ENCODE measurements at regions not wholly inside any gene's neighbourhood (a gene's known extent, or its start where the extent isn't known, plus 50 kb on each side); places are given as distances from the start of the nearest gene placed in this dataset.

GRCh38 chr10:8700689-8701088 lies 646.2 kb downstream of the GATA3 start:
- Histone ChIP-seq H3K9me1 (ENCODE audit: insufficient read depth, low read length) (no peaks in the 10 kb centered on the region), H3K4me2 (ENCODE audit: low read depth, low read length) (no peak overlapping the region), H3K14ac (replicated peaks; ENCODE audit: low read depth, low read length) (no peak overlapping the region), H3K4me1 (ENCODE audit: control insufficient read depth, insufficient read depth, low read length) (no peaks in the 10 kb centered on the region), H2BK120ac (ENCODE audit: low read depth, low read length) (no peak overlapping the region), H2AFZ (replicated peaks; ENCODE audit: low read length, poor library complexity) (no peak overlapping the region), H3K9ac (ENCODE audit: low read depth, low read length) (no peak overlapping the region), H3K27me3 (ENCODE audit: control insufficient read depth, insufficient read depth, low read length) (no peaks in the 10 kb centered on the region), H3K79me1 (ENCODE audit: low read depth in 1 of 2, low read length in 2 of 2) (no peaks in the 10 kb centered on the region), H3K4ac (ENCODE audit: low read depth, low read length) (no peak overlapping the region), H3K27ac (ENCODE audit: insufficient read depth, low read length) (no peak overlapping the region), H4K91ac (ENCODE audit: insufficient read depth, low read depth, low read length) (no peak overlapping the region), H4K8ac (ENCODE audit: low read depth in 2 of 2, low read length in 2 of 2) (no peak overlapping the region), H3K4me3 (ENCODE audit: insufficient read depth, low read depth, low read length) (no peak overlapping the region), H3K36me3 (ENCODE audit: control insufficient read depth, insufficient read depth, low read length) (no peaks in the 10 kb centered on the region), H4K20me1 (ENCODE audit: insufficient read depth, low read length) (no peaks in the 10 kb centered on the region), H2BK5ac (ENCODE audit: low read depth, low read length, poor library complexity, severe bottlenecking) (no peak overlapping the region), H3K56ac (ENCODE audit: extremely low read depth, insufficient read depth, low read length) (no peak overlapping the region), H2AK5ac (ENCODE audit: low read depth, low read length) (no peak overlapping the region), H2BK15ac (ENCODE audit: low read depth, low read length) (no peak overlapping the region), H3K9me3 (ENCODE audit: control insufficient read depth, insufficient read depth, low read length) (peaks cover 8% of the 10 kb centered on the region), H2BK20ac (ENCODE audit: low read depth, low read length) (no peak overlapping the region), H4K5ac (ENCODE audit: low read depth, low read length) (no peak overlapping the region), H2AK9ac (replicated peaks; ENCODE audit: low read depth, low read length, poor library complexity) (no peak overlapping the region), H3K23ac (ENCODE audit: low read depth, low read length) (no peak overlapping the region), H3K18ac (ENCODE audit: low read depth, low read length) (no peak overlapping the region)
- in situ Hi-C loops (cut with MboI; ENCODE audit: low sequenced_read_pairs) (no loop called here), intact Hi-C loops (cut with micrococcal nuclease) (no loop called here), dilution Hi-C loops (cut with HindIII; ENCODE audit: low sequenced_read_pairs, unreplicated experiment) (no loop called here)
- no peak for ATAC-seq (ENCODE audit: low read depth)
- DNase-seq, result no peak
- ChIA-PET CTCF (no interaction called here), POLR2A (ENCODE audit: unreplicated experiment) (no interaction called here)
- no TSS peak for BruUV-seq (replicated peaks)
- TF ChIP-seq RFX5 (IDR thresholded peaks at IDR 0.05; ENCODE audit: low read depth, low read length) (no peak), MAFK (IDR thresholded peaks at IDR 0.05; ENCODE audit: low read depth, low read length) (no peak), USF2 (IDR thresholded peaks at IDR 0.05; ENCODE audit: low read depth, low read length) (no peak), RAD21 (IDR thresholded peaks at IDR 0.05; ENCODE audit: low read length) (no peak), RCOR1 (IDR thresholded peaks at IDR 0.05; ENCODE audit: insufficient replicate concordance, low read length) (no peak), BHLHE40 (IDR thresholded peaks at IDR 0.05; ENCODE audit: low read depth, low read length) (no peak), MAZ (IDR thresholded peaks at IDR 0.05; ENCODE audit: borderline replicate concordance, low read depth, low read length) (no peak), CHD1 (IDR thresholded peaks at IDR 0.05; ENCODE audit: low read depth, low read length) (no peak), CEBPB (IDR thresholded peaks at IDR 0.05; ENCODE audit: low read depth, low read length) (no peak), CTCF (conservative IDR thresholded peaks at IDR 0.05; ENCODE audit: low read depth, low read length) (no peak), SMC3 (IDR thresholded peaks at IDR 0.05; ENCODE audit: low read depth, low read length) (no peak), FOS (IDR thresholded peaks at IDR 0.05; ENCODE audit: low read depth, low read length) (no peak), NFE2L2 (IDR thresholded peaks at IDR 0.05; ENCODE audit: low read depth, low read length) (no peak), MXI1 (IDR thresholded peaks at IDR 0.05; ENCODE audit: borderline replicate concordance, low read depth, low read length) (no peak), POLR2A (IDR thresholded peaks at IDR 0.05; ENCODE audit: low read depth, low read length) (no peak), ELK1 (IDR thresholded peaks at IDR 0.05; ENCODE audit: borderline replicate concordance, low read depth, low read length) (no peak)

Measured in IMR-90 (cell line).